Fibroblast of skin of scalp (primary cell): ENCODE measurements at regions not wholly inside any gene's neighbourhood (a gene's known extent, or its start where the extent isn't known, plus 50 kb on each side); places are given as distances from the start of the nearest gene placed in this dataset.
A peak's percentile ranks its signal among the peaks of the same experiment; 100 is the strongest.

Experiments
- DNase-seq: peaks from one replicate; pipeline ENCODE4 v3.0.0-alpha.2; 2013

- no peak for DNase-seq
Measured at GRCh38 chr15:29208836-29209235, 60.8 kb downstream of the NSMCE3 start.

DNA sequence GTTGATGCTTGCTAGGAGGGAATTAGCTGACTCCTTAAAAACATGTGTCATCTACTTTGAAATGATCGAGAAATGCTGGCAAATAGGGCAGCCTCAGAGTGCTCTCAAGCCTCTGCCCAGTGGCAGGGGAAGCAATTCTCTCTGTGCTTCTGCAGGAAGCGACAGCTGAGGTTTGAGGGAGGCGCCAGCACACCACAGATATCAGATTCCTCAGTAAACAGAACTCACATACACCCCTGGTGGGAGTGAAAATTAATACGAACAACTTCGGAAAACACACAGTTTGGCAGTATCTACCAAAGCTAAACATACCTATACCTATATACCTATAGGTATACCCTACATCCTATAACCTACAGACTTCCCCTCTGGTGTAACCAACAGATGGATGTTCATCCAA is 61.3 kb downstream of the NSMCE3 start:
- peak; percentile 26 for DNase-seq

DNA sequence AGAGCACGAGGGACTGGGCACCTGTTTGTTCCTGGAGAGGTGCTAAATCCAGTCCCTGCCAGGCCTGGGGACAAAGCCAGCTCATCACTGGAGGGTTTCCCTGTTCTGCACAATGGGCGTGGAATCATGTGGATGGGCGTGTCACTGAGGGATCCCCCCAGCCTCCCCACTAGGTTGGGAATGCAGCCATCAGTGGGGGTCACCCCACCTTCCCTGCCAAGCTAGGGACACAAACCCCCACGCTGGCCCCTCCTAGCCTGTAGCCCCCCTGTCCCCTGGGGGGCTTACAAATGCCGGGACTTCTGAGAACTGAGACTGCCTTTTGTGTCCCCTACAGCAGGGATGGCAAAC is 61.9 kb downstream of the NSMCE3 start:
- no peak for DNase-seq

DNA sequence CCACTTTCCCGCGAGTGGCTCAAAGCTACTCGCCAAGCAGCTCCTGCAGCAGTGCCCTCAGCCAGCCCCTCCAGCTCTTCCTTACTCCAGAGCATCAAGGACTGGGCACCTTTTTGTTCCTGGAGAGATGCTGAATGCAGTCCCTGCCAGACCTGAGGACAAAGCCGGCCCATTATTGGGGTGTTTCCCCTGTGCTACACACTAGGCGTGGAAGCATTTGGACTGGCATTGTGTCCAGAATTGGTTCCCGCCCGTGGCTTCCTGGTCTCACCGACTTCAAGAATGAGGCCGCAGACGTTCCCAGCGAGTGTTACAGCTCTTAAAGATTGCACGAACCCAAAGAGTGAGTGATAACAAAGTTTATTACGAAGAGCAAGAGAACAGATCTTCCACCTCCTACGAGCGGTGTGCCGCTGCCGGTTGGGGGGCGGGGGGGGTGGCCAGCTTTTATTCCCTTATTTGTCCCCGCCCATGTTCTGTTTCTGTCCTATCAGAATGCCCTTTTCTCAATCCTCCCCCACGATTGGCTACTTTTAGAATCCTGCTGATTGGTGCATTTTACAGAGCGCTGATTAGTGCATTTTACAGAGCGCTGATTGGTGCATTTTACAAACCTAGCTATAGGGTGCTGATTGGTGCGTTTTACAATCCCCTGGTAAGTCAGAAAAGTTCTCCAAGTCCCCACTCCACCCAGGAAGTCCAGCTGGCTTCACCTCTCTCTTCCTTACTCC is 62.4 kb downstream of the NSMCE3 start:
- no peak for DNase-seq

- no peak for DNase-seq
Measured at GRCh38 chr15:29205186-29205585, 64.4 kb downstream of the NSMCE3 start.

GRCh38 chr15:29204369-29204755 is 65.3 kb downstream of the NSMCE3 start:
- no peak for DNase-seq

DNA sequence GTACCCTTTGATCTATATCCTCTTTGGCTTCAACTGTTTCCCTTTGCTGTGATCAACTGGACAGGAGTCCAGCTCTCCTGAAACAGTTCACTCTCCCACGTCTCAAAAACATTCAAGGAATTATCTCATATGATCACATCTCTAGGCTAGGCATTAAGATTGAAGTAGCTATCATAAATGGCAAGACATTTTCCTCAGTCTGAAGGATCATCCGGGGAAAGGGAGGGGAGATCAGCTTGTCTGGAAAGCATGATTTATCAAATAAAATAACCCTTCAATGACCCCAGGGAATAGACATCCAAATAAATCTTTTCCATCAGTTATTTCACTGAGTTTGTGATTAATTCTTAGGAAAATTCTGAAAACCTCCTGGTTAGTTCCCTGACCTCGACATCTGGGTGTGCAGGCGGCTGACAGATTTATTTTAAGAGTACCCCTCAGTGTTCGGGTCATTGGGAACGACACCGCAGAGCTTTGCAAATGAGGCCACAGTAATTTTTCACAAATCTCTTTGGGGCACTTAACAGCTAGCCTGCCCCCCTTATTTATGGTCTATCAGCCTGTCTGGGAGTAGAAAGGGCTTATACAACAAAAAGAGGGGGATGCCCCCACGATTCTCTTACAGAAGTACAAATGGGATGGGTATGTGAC is 65.8 kb downstream of the NSMCE3 start:
- no peak for DNase-seq

GRCh38 chr15:29196722-29197121 is 72.9 kb downstream of the NSMCE3 start:
- DNase-seq: no peak

DNA sequence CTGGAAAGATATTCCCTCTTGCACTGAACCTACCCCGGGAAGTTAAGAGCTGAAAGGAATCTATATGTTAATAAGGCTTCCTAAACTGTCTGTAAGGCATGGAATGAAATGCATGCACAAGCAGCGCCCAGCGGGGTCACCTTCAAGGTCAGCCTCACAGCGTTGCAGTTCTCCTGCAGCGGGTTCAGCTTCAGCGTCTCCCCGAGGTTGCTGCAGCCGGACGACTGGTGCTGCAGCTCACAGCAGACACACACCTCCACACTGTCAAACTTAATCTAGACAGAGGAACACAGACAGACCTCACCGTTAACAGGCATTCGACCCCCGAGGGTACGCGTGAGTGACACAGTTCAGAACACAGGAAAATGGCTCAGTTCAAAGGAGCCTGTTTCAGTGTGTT is 73.3 kb downstream of the NSMCE3 start:
- no peak for DNase-seq

- no peak for DNase-seq
Measured at GRCh38 chr15:29194866-29195265, 74.8 kb downstream of the NSMCE3 start.

- DNase-seq: peak; percentile 39
Measured at GRCh38 chr15:29183071-29183831, 86.4 kb downstream of the NSMCE3 start.

GRCh38 chr15:29182590-29182989 is 87.0 kb downstream of the NSMCE3 start:
- DNase-seq: no peak

GRCh38 chr15:29172742-29173725 is 96.6 kb downstream of the NSMCE3 start:
- DNase-seq: no peak

GRCh38 chr15:29170521-29170920 is 99.1 kb downstream of the NSMCE3 start:
- no peak for DNase-seq
